TTC549 (cell line): ENCODE measurements at regions not wholly inside any gene's neighbourhood (a gene's known extent, or its start where the extent isn't known, plus 50 kb on each side); places are given as distances from the start of the nearest gene placed in this dataset.

ENCODE experiments used
- FAIRE-seq: peaks from 2 replicates; lab custom pipeline; 2012; peaks lifted over from hg19 to GRCh38; lab: Jason Lieb, UNC

GRCh38 chr4:104418286-104418685 lies 76.4 kb downstream of the CXXC4 start:
- FAIRE-seq, result no peak

GRCh38 chr4:104417357-104417882 lies 77.3 kb downstream of the CXXC4 start:
- FAIRE-seq, result no peak

- FAIRE-seq, result no peak
Observed at GRCh38 chr4:104416725-104417356, 77.9 kb downstream of the CXXC4 start.

- FAIRE-seq, result no peak
Observed at GRCh38 chr4:104413487-104413886, 81.2 kb downstream of the CXXC4 start.

- FAIRE-seq, result no peak
Observed at GRCh38 chr4:104412344-104412743, 82.3 kb downstream of the CXXC4 start.

GRCh38 chr4:104411502-104411901 lies 83.2 kb downstream of the CXXC4 start:
- no peak for FAIRE-seq

GRCh38 chr4:104408878-104409277 lies 85.8 kb downstream of the CXXC4 start:
- no peak for FAIRE-seq

- FAIRE-seq, result no peak
Observed at GRCh38 chr4:104404361-104404760, 90.3 kb downstream of the CXXC4 start.

- no peak for FAIRE-seq
Observed at GRCh38 chr4:104395168-104395614, 99.5 kb downstream of the CXXC4 start.

- no peak for FAIRE-seq
Observed at GRCh38 chr4:104394406-104395167, 100.1 kb downstream of the CXXC4 start.

GRCh38 chr4:104393655-104394324 lies 100.9 kb downstream of the CXXC4 start:
- FAIRE-seq, result no peak

- no peak for FAIRE-seq
Observed at GRCh38 chr4:104385713-104386112, 109.0 kb downstream of the CXXC4 start.

GRCh38 chr4:104382961-104383360 lies 111.7 kb downstream of the CXXC4 start:
- FAIRE-seq, result no peak

- no peak for FAIRE-seq
Observed at GRCh38 chr4:104381729-104382128, 113.0 kb downstream of the CXXC4 start.

GRCh38 chr4:104365618-104366017 lies 129.1 kb downstream of the CXXC4 start:
- no peak for FAIRE-seq

- no peak for FAIRE-seq
Observed at GRCh38 chr4:104353481-104353880, 141.2 kb downstream of the CXXC4 start.

- no peak for FAIRE-seq
Observed at GRCh38 chr4:104352211-104352610, 142.5 kb downstream of the CXXC4 start.

- FAIRE-seq, result no peak
Observed at GRCh38 chr4:104351706-104352105, 143.0 kb downstream of the CXXC4 start.

- FAIRE-seq, result no peak
Observed at GRCh38 chr4:104345598-104346242, 149.0 kb downstream of the CXXC4 start.

- FAIRE-seq, result no peak
Observed at GRCh38 chr4:104344342-104344980, 150.2 kb downstream of the CXXC4 start.

GRCh38 chr4:104334410-104334809 lies 160.3 kb downstream of the CXXC4 start:
- FAIRE-seq, result no peak
